HFFc6 (cell line): ENCODE measurements at regions not wholly inside any gene's neighbourhood (a gene's known extent, or its start where the extent isn't known, plus 50 kb on each side); places are given as distances from the start of the nearest gene placed in this dataset.

Experiments used
- DNase-seq: peaks from one replicate; pipeline ENCODE4 v3.0.0-alpha.2; 2018
- H3K27ac Mint-ChIP-seq: 2 replicates; pipeline ENCODE4 v1.8.0; 2020; ENCODE audit warnings: mild to moderate bottlenecking, mixed read lengths
- H3K27me3 Mint-ChIP-seq: 2 replicates; pipeline ENCODE4 v1.8.0; 2021; ENCODE audit warnings: mild to moderate bottlenecking, moderate library complexity, mixed read lengths; ENCODE audit not compliant: insufficient read depth
- H3K36me3 Mint-ChIP-seq: 2 replicates; pipeline ENCODE4 v1.8.0; 2021; ENCODE audit warnings: low read depth, mixed read lengths
- H3K4me1 Mint-ChIP-seq: 2 replicates; pipeline ENCODE4 v1.8.0; 2020; ENCODE audit warnings: low read depth, mixed read lengths
- H3K4me3 Mint-ChIP-seq: 2 replicates; pipeline ENCODE4 v1.8.0; 2020; ENCODE audit warnings: mild to moderate bottlenecking, moderate library complexity, mixed read lengths
- H3K9me3 Mint-ChIP-seq: 2 replicates; pipeline ENCODE4 v1.8.0; 2020; ENCODE audit warnings: mild to moderate bottlenecking, mixed read lengths
- CTCF ChIP-seq: fragments of 200-600 bp; sonication (generic); IDR thresholded peaks from 2 replicates; pipeline ENCODE4 v1.5.0; 2021; ENCODE audit warnings: antibody characterized with exemption, mild to moderate bottlenecking

DNA sequence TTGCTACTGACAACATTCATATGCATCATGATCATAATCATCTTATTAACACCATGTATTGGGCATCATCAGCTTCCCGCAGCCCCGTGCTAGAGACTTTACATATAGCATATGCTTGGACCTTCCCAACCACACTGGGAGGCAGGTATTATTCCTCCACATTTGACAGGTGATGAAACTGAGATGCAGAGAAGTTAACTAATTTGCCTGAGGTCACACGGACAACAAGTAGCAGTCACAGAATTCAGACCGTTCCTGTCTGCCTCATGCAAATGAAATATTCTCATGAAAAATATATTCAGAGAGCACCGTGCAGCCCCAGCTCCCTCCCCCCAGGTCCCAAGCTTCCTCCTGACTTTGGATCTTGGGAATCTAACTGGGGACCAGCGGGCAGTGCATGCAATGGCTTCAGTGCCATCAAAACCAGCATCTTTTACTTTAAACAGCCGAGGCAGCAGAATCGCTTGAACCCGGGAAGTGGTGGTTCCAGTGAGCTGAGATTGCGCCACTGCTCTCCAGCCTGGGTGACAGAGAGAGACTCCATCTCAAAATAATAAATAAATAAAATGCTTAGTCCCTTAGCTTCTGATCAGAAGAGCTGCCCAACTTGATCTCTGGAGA lies 112.2 kb upstream of the GPR26 start:
- H3K9me3 Mint-ChIP-seq = peaks cover 6% of the 10 kb centered on the region
- DNase-seq = no peak
- no peak overlapping the region for H3K27ac Mint-ChIP-seq
- no peak for TF ChIP-seq CTCF
- H3K4me3 Mint-ChIP-seq = no peak overlapping the region
- peaks cover 10% of the 10 kb centered on the region for H3K27me3 Mint-ChIP-seq
- no peaks in the 10 kb centered on the region for H3K4me1 Mint-ChIP-seq
- H3K36me3 Mint-ChIP-seq = no peaks in the 10 kb centered on the region

GRCh38 chr10:123554656-123555055 lies 111.5 kb upstream of the GPR26 start:
- no peak for DNase-seq
- no peaks in the 10 kb centered on the region; the same call in 1 of the 2 replicates for H3K4me1 Mint-ChIP-seq
- TF ChIP-seq CTCF = no peak
- H3K27me3 Mint-ChIP-seq = peaks cover 10% of the 10 kb centered on the region
- H3K36me3 Mint-ChIP-seq = no peaks in the 10 kb centered on the region
- H3K9me3 Mint-ChIP-seq = peaks cover 6% of the 10 kb centered on the region
- no peak overlapping the region for H3K27ac Mint-ChIP-seq
- no peak overlapping the region for H3K4me3 Mint-ChIP-seq

GRCh38 chr10:123555616-123556015 lies 110.5 kb upstream of the GPR26 start:
- no peak overlapping the region for H3K27ac Mint-ChIP-seq
- TF ChIP-seq CTCF = no peak
- no peaks in the 10 kb centered on the region; the same call in 1 of the 2 replicates for H3K4me1 Mint-ChIP-seq
- no peaks in the 10 kb centered on the region for H3K36me3 Mint-ChIP-seq
- H3K9me3 Mint-ChIP-seq = peaks cover 6% of the 10 kb centered on the region
- no peak overlapping the region for H3K4me3 Mint-ChIP-seq
- no peak for DNase-seq
- peaks cover 10% of the 10 kb centered on the region for H3K27me3 Mint-ChIP-seq

DNA sequence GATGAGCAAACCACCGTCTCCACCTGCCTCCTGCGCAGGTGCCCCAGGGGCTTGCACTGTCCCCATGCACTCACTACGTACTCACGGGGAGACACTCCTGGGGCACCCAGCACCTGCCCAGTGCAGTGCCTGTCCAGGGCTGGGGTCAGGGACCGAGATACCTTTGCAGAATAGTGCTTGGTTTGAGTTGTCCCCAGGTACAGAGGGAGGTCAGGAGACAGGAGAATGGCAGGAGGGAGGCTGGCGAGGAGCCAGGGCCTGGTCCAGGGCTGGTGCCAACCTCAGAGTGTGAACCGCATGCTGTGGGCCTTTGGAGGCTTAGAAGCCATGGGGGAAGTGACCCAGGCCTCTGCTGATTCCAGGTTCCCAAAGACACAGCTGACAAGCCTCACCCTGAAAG lies 110.1 kb upstream of the GPR26 start:
- no peak for TF ChIP-seq CTCF
- peaks cover 10% of the 10 kb centered on the region for H3K27me3 Mint-ChIP-seq
- peaks cover 5% of the 10 kb centered on the region for H3K9me3 Mint-ChIP-seq
- H3K4me1 Mint-ChIP-seq = no peaks in the 10 kb centered on the region; the same call in 1 of the 2 replicates
- no peak overlapping the region for H3K27ac Mint-ChIP-seq
- no peak for DNase-seq
- H3K36me3 Mint-ChIP-seq = no peaks in the 10 kb centered on the region
- no peak overlapping the region for H3K4me3 Mint-ChIP-seq

- no peaks in the 10 kb centered on the region; the same call in 1 of the 2 replicates for H3K4me1 Mint-ChIP-seq
- no peaks in the 10 kb centered on the region for H3K9me3 Mint-ChIP-seq
- no peak overlapping the region for H3K27ac Mint-ChIP-seq
- DNase-seq = no peak
- H3K27me3 Mint-ChIP-seq = peaks cover 10% of the 10 kb centered on the region
- no peaks in the 10 kb centered on the region for H3K36me3 Mint-ChIP-seq
- TF ChIP-seq CTCF = no peak
- H3K4me3 Mint-ChIP-seq = no peak overlapping the region
These were observed 109.4 kb upstream of the GPR26 start for GRCh38 chr10:123556736-123557135.
